ENCODE measurements at regions not wholly inside any gene's neighbourhood (a gene's known extent, or its start where the extent isn't known, plus 50 kb on each side); places are given as distances from the start of the nearest gene placed in this dataset.

GRCh38 chr15:26287381-26287780 is 424.3 kb upstream of the ATP10A start:
- peaks cover 0 to 15% (median 15%) of the 10 kb centered on the region in 3 donors for H3K9me3 ChIP-seq (ENCODE audit: control extremely low read depth in 1 of 3, control insufficient read depth in 2 of 3, insufficient read depth in 1 of 3, low read length in 2 of 3)
- Mint-ChIP-seq H3K27me3 (no peaks in the 10 kb centered on the region), H3K27ac (no peak overlapping the region), H3K4me1 (no peaks in the 10 kb centered on the region), H3K4me3 (no peak overlapping the region), H3K9me3 (ENCODE audit: insufficient read depth) (peaks cover 4% of the 10 kb centered on the region)
- TF ChIP-seq EZH2 (IDR thresholded peaks at IDR 0.05; ENCODE audit: borderline replicate concordance, insufficient read depth, low read depth, low read length, poor library complexity, severe bottlenecking) (no peak), CTCF (IDR thresholded peaks at IDR 0.05) (no peak)
- H3K79me2 ChIP-seq (ENCODE audit: control insufficient read depth, insufficient read depth, low read length): no peaks in the 10 kb centered on the region
- POLR2A ChIA-PET: interaction anchor here (0.5 kb wide), 1 partner anchor 1460 kb away, joined by 3 read pairs; no protein-coding TSS in a partner anchor
- no peak overlapping the region for H2AFZ ChIP-seq (ENCODE audit: insufficient read depth, low read depth, low read length, poor library complexity, severe bottlenecking)
- no peak overlapping the region for H3K9ac ChIP-seq (ENCODE audit: low read length)
- no peaks in the 10 kb centered on the region for H3K27me3 ChIP-seq (replicated peaks in 1 of 4; ENCODE audit: control extremely low read depth in 1 of 4, control insufficient read depth in 3 of 4, insufficient read depth in 4 of 4, low read length in 3 of 4)
- CTCF ChIA-PET: no interaction called here
- H4K20me1 ChIP-seq (ENCODE audit: control insufficient read depth, insufficient read depth, low read length, poor library complexity, severe bottlenecking): no peaks in the 10 kb centered on the region
- H3K36me3 ChIP-seq (replicated peaks in 1 of 2; ENCODE audit: control extremely low read depth in 1 of 2, control insufficient read depth in 1 of 2, extremely low read depth in 1 of 2, insufficient read depth in 2 of 2, low read length in 1 of 2): no peaks in the 10 kb centered on the region
- H3K27ac ChIP-seq (ENCODE audit: low read length in 2 of 2): no peak overlapping the region
- intact Hi-C loops (cut with micrococcal nuclease): no loop called here
- no peak overlapping the region for H3K4me2 ChIP-seq (replicated peaks; ENCODE audit: low read depth, low read length, poor library complexity, severe bottlenecking)
- no peak for DNase-seq
- H3K4me3 ChIP-seq (ENCODE audit: control extremely low read depth in 1 of 5, extremely low read depth in 1 of 5, insufficient read depth in 1 of 5, low read depth in 2 of 5, low read length in 4 of 5): no peak overlapping the region
- no peaks in the 10 kb centered on the region for H3K4me1 ChIP-seq (ENCODE audit: control insufficient read depth in 2 of 2, insufficient read depth in 2 of 2, low read length in 2 of 2)
- ATAC-seq (ENCODE audit: low read depth): no peak

GRCh38 chr15:26280281-26280680 is 417.2 kb upstream of the ATP10A start:
- WGBS (ENCODE audit: insufficient coverage): no CpG with 5 or more reads among the region's 1 CpG
- Histone ChIP-seq H3K36me3 (replicated peaks in 1 of 2; ENCODE audit: control extremely low read depth in 1 of 2, control insufficient read depth in 1 of 2, extremely low read depth in 1 of 2, insufficient read depth in 2 of 2, low read length in 1 of 2) (no peaks in the 10 kb centered on the region), H3K4me2 (replicated peaks; ENCODE audit: low read depth, low read length, poor library complexity, severe bottlenecking) (no peak overlapping the region), H2AFZ (ENCODE audit: insufficient read depth, low read depth, low read length, poor library complexity, severe bottlenecking) (no peak overlapping the region), H3K9ac (ENCODE audit: low read length) (no peak overlapping the region), H3K4me3 (ENCODE audit: control extremely low read depth in 1 of 5, extremely low read depth in 1 of 5, insufficient read depth in 1 of 5, low read depth in 2 of 5, low read length in 4 of 5) (no peak overlapping the region), H3K4me1 (ENCODE audit: control insufficient read depth in 2 of 2, insufficient read depth in 2 of 2, low read length in 2 of 2) (no peaks in the 10 kb centered on the region), H3K9me3 (ENCODE audit: control extremely low read depth in 1 of 3, control insufficient read depth in 2 of 3, insufficient read depth in 1 of 3, low read length in 2 of 3) (no peaks in the 10 kb centered on the region), H3K27me3 (replicated peaks in 1 of 4; ENCODE audit: control extremely low read depth in 1 of 4, control insufficient read depth in 3 of 4, insufficient read depth in 4 of 4, low read length in 3 of 4) (no peaks in the 10 kb centered on the region), H4K20me1 (ENCODE audit: control insufficient read depth, insufficient read depth, low read length, poor library complexity, severe bottlenecking) (no peaks in the 10 kb centered on the region), H3K79me2 (ENCODE audit: control insufficient read depth, insufficient read depth, low read length) (no peaks in the 10 kb centered on the region), H3K27ac (ENCODE audit: low read length in 2 of 2) (no peak overlapping the region)
- H3K4me1 Mint-ChIP-seq: no peaks in the 10 kb centered on the region
- intact Hi-C loops (cut with micrococcal nuclease): no loop called here
- TF ChIP-seq CTCF (IDR thresholded peaks at IDR 0.05) (no peak), EZH2 (IDR thresholded peaks at IDR 0.05; ENCODE audit: borderline replicate concordance, insufficient read depth, low read depth, low read length, poor library complexity, severe bottlenecking) (no peak)
- H3K4me3 Mint-ChIP-seq: no peak overlapping the region
- POLR2A ChIA-PET: no interaction called here
- H3K27me3 Mint-ChIP-seq: no peaks in the 10 kb centered on the region
- no peak for ATAC-seq (ENCODE audit: low read depth)
- CTCF ChIA-PET: interaction anchor here (1.2 kb wide), 1 partner anchor 19 kb away, joined by 3 read pairs; no protein-coding TSS in a partner anchor
- H3K27ac Mint-ChIP-seq: no peak overlapping the region
- no peak for DNase-seq
- peaks cover 3% of the 10 kb centered on the region for H3K9me3 Mint-ChIP-seq (ENCODE audit: insufficient read depth)
